ENCODE measurements at regions not wholly inside any gene's neighbourhood (a gene's known extent, or its start where the extent isn't known, plus 50 kb on each side); places are given as distances from the start of the nearest gene placed in this dataset.

GRCh38 chr7:10802011-10802410 lies 171.7 kb upstream of the PHF14 start:
- TF ChIP-seq, protein P1, sequence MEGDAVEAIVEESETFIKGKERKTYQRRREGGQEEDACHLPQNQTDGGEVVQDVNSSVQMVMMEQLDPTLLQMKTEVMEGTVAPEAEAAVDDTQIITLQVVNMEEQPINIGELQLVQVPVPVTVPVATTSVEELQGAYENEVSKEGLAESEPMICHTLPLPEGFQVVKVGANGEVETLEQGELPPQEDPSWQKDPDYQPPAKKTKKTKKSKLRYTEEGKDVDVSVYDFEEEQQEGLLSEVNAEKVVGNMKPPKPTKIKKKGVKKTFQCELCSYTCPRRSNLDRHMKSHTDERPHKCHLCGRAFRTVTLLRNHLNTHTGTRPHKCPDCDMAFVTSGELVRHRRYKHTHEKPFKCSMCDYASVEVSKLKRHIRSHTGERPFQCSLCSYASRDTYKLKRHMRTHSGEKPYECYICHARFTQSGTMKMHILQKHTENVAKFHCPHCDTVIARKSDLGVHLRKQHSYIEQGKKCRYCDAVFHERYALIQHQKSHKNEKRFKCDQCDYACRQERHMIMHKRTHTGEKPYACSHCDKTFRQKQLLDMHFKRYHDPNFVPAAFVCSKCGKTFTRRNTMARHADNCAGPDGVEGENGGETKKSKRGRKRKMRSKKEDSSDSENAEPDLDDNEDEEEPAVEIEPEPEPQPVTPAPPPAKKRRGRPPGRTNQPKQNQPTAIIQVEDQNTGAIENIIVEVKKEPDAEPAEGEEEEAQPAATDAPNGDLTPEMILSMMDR (IDR thresholded peaks at IDR 0.05; ENCODE audit: low read depth, low read length): no peak
- TF ChIP-seq, protein P2, sequence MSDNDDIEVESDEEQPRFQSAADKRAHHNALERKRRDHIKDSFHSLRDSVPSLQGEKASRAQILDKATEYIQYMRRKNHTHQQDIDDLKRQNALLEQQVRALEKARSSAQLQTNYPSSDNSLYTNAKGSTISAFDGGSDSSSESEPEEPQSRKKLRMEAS (IDR thresholded peaks at IDR 0.05; ENCODE audit: low read depth, low read length): no peak

Data from NB4 (cell line).